ENCODE measurements at regions not wholly inside any gene's neighbourhood (a gene's known extent, or its start where the extent isn't known, plus 50 kb on each side); places are given as distances from the start of the nearest gene placed in this dataset.

- DNase-seq (ENCODE audit: low spot score): no peak
These were observed 50.8 kb upstream of the KCNJ6 start for GRCh38 chr21:37967036-37967435.

GRCh38 chr21:37968744-37969143, 52.5 kb upstream of the KCNJ6 start:
- DNase-seq (ENCODE audit: low spot score): no peak

DNA sequence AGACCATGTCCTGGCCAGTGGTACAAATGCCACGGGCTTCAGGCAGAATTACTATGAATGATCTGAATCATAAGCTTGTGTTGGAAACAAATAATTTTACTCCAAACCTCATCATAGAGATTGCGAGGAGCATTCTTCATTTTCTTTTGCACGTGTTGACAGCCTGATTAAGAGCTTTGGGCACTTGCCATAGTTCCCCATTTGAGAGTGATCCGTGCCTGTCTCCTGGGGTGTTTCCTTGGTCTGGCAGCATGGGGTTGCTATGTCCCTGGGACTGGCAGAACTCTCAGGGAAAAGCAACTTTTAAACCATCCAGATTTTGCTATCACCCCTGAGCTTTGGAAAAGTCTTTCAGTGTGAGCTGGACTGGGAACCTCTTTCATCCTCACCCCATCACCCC, 54.3 kb upstream of the KCNJ6 start:
- DNase-seq (ENCODE audit: low spot score): no peak

GRCh38 chr21:37971390-37971950, 55.2 kb upstream of the KCNJ6 start:
- no peak for DNase-seq (ENCODE audit: low spot score)

- DNase-seq (ENCODE audit: low spot score): no peak
These were observed 57.8 kb upstream of the KCNJ6 start for GRCh38 chr21:37974081-37974480.

DNA sequence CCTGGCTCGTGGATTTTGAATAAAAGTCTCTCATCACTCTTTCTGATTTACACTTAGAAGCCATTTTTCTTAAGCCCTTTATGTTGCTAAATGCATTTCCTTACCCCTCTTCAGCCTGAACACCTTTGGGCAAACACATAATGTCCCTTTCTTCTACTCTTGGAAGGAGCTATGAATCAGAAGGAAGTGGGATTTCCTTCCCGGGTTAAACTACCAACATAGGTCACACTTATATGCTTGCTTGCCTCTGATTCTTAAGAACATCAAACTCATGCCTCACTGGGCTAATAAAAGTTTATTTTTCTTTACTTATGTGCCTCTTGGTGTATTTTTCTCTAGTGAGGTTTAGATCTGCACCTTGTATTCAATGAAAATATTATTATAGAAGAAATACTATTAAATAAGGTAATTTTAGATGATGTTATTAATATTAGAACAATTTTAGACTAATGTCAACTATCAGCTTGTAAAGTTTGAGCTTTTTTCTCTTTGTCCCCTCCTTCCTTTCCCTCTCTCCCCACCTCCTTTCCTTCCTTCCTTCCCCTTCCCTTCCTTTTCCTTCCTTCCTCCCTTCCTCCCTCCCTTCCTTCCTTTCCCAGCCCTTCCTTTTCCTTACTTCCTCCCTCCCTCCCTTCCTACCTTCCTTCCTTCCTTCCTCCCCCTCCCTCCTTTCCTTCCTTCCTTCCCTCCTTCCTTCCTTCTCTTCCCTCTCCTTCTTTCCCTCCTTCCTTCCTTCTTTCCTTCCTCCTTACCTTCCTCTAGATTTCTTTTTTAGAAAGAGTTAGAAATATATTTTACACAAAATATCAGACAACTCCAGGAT, 66.5 kb upstream of the KCNJ6 start:
- DNase-seq (ENCODE audit: low spot score): no peak

DNA sequence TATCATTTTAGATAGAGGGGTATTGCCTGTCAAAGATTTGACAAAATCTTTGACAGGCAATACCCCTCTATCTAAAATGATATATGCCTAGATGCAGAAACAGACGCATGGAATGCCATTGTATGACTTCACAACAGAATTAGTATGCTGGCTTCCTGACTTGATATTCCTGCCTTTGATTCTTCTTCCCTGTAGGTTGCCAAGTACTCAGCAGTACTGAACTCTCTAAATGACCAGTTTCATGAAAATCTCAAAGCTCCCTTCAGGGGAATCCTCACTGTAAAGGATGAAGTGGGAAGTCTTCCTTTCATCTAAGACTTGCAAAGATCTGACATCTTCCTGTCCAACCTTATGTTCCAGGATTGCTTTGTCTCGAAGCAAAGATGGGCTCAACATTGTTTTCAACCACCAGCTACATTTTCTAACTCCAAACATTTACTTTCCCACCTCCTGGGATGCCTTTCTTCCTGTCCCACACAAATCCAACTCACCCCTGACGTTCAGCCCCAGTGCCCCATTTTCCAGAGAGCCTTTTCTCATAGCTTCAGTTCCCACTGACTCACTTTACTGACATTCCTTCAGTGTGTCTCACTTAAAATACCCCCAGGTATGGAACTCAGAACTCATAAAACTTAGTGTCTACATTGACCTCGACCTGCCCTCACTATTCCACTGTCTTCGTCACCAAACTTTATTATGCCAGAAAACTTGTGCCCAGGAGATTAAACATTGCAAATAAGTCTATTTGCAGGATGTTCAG, 67.3 kb upstream of the KCNJ6 start:
- DNase-seq (ENCODE audit: low spot score): no peak

GRCh38 chr21:37984416-37984815, 68.2 kb upstream of the KCNJ6 start:
- DNase-seq (ENCODE audit: low spot score): no peak

GRCh38 chr21:37986000-37986399, 69.7 kb upstream of the KCNJ6 start:
- no peak for DNase-seq (ENCODE audit: low spot score)

- no peak for DNase-seq (ENCODE audit: low spot score)
These were observed 70.6 kb upstream of the KCNJ6 start for GRCh38 chr21:37986751-37987399.

DNA sequence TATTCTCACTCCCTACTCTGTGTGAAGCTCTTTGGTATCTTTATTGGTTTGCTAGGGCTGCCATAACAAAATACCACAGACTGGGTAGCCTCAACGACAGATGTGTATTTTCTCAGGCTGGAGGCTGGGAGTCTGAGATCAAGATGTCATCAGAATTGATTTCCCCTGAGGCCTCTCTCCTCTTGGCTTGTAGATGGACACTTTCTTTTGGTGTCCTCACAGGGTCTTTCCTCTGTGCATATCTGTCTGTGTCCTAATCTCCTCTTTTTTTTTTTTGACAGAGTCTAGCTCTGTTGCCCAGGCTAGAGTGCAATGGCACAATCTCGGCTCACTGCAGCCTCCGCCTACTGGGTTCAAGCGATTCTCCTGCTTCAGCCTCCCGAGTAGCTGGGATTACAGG, 71.4 kb upstream of the KCNJ6 start:
- no peak for DNase-seq (ENCODE audit: low spot score)

DNA sequence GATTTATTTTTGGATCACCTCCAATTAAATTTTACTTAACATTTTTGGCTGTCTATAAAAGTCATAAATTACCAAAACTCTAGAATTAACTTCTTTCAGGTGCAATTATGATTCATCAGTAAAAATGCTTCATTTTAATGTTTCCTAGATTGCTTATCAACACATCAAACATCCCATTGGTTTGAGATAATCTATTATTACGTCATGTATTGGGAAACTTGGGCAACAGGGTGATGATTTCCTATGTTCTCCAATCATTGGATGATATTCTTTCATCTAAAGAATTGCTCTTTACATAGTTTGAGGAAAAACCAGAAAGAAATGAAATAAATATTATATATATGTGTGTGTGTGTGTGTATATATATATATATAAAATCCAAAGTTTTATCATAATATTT, 76.8 kb upstream of the KCNJ6 start:
- DNase-seq (ENCODE audit: low spot score): no peak

DNA sequence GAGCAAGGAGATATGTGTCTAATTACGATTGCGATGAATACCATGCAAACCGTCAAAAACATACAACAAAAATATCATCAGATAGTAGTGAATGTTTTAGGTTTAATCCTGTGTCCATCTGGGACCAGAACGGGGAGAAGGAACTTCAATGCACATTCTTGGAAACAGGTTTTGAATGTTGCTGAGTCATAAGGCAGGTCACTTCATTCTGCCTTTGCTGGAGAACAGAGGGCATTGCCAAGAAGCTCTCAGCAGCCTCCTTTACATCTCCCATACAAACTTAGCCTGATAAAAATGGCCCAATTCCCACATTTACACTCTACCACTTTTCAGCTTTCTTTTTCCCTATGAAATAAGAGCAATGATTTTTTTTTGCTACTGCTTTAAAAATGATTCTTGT, 78.0 kb upstream of the KCNJ6 start:
- DNase-seq (ENCODE audit: low spot score): no peak

DNA sequence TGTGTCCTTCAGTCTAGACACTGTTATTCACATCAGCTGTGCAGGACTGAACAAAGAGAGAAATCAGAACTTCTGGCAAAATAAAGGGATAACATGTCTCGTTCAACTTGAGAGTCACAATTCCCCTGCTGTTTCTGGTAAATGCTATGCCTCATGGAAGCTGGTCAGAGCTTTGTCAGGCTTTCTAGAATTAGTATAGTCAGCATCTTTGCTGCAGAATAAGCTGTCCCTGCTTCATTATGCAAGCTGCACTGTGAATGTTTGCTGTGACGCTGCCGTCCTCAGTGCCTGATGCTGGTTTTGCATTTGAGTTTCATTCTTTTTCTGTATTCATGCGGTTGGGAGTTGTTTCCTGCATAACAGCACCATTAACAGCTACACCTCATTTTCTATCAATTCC, 96.4 kb upstream of the KCNJ6 start:
- no peak for DNase-seq (ENCODE audit: low spot score)

- DNase-seq (ENCODE audit: low spot score): no peak
These were observed 97.5 kb upstream of the KCNJ6 start for GRCh38 chr21:38013741-38014140.

- DNase-seq (ENCODE audit: low spot score): no peak
These were observed 98.0 kb upstream of the KCNJ6 start for GRCh38 chr21:38014298-38014697.

DNA sequence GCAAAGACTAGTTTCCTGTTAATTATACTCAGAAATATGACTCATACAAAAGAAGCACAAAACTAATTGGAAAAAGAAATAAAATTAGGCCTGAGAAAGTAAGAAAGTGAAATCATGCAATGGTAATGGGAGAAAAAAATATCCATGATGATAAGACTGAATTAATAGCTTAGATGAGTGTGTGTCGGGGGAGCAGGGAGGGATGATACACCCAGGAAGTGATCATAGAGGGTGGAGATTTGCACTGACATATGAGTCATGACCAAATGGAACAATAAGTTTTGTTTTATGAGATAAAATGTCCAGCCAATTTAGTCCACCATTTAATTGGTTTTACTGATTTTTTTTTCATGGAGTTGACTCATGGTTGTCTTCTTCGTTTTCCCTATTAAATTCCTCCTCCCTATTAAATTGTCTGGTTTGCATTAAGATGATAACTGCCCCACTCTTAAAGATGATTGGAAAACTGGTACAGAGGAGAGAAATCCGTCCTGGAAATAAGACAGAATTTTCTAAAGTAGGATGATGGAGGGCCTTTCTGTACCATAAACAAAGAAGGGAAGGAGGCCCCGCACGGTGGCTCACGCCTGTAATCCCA, 111.7 kb upstream of the KCNJ6 start:
- peak; percentile 64 for DNase-seq (ENCODE audit: low spot score)

GRCh38 chr21:38032082-38032801, 116.0 kb upstream of the KCNJ6 start:
- DNase-seq (ENCODE audit: low spot score): no peak

DNA sequence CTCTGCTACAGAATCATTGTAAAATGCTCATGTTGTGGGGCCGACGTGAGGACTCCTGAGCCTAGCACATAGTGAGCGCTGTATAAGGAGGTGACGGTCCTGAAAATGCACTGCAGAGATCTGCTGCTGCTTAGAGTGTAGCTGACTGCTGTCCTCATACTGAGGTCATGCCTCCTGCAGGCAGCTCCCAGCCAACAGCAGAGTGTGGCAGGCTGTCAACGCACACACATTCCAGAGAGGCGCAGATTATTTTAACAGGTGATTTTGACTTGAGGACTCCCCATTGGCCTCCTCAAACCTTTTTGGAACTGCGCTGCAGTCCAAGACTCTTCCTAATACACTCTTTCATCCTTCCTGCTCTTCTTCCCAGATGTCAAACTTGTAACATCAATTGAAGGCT, 119.8 kb upstream of the KCNJ6 start:
- no peak for DNase-seq (ENCODE audit: low spot score)

- no peak for DNase-seq (ENCODE audit: low spot score)
These were observed 121.2 kb upstream of the KCNJ6 start for GRCh38 chr21:38037416-38037815.

GRCh38 chr21:38039369-38039768, 123.1 kb upstream of the KCNJ6 start:
- no peak for DNase-seq (ENCODE audit: low spot score)

DNA sequence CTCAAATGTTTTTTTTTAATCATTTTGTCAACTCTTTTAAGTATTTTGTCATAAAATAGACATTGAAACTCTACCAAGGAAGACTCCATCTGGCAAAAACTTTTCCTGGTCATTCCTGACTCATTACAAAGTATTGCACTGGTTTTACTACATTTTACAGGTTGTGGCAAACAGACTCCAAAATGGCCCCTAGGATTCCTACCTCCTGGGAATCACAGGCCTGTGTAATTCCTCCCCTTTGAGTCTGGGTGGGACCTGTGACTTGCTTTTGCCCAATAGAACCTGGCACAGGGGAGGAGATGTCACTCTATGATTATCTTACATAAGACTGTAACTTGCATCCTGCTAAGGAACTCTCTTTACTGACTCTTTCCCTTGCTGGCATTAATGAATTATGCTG, 123.6 kb upstream of the KCNJ6 start:
- no peak for DNase-seq (ENCODE audit: low spot score)

All from AG08395 (cell line).